Memory B cell (primary cell): ENCODE measurements at regions not wholly inside any gene's neighbourhood (a gene's known extent, or its start where the extent isn't known, plus 50 kb on each side); places are given as distances from the start of the nearest gene placed in this dataset.

Source experiments
- ATAC-seq: fragments of 150-1000 bp; cut with Tn5 transposase; 2 replicates; pipeline ENCODE4 v1.10.0; 2021; ENCODE audit warnings: low read depth, mild to moderate bottlenecking, moderate library complexity
- DNase-seq, 2 donors: peaks; one replicate each; pipeline ENCODE4 v3.0.0; 2022; ENCODE audit warnings: low spot score in 2 of 2
- H3K27ac Mint-ChIP-seq: one replicate; pipeline ENCODE4 v1.8.0; 2022; ENCODE audit warnings: mild to moderate bottlenecking, moderate library complexity, mixed read lengths
- H3K27me3 Mint-ChIP-seq: one replicate; pipeline ENCODE4 v1.8.0; 2022; ENCODE audit warnings: mixed read lengths
- H3K36me3 Mint-ChIP-seq: one replicate; pipeline ENCODE4 v1.8.0; 2022; ENCODE audit warnings: mild to moderate bottlenecking, mixed read lengths
- H3K4me1 Mint-ChIP-seq: one replicate; pipeline ENCODE4 v1.8.0; 2022; ENCODE audit warnings: mixed read lengths
- H3K4me3 Mint-ChIP-seq: one replicate; pipeline ENCODE4 v1.8.0; 2022; ENCODE audit warnings: mild to moderate bottlenecking, moderate library complexity, mixed read lengths
- H3K9me3 Mint-ChIP-seq: one replicate; pipeline ENCODE4 v1.8.0; 2022; ENCODE audit warnings: mixed read lengths

- Mint-ChIP-seq H3K9me3 (peaks cover 3% of the 10 kb centered on the region), H3K36me3 (peaks cover 1% of the 10 kb centered on the region), H3K4me1 (peaks cover 3% of the 10 kb centered on the region), H3K27ac (no peak overlapping the region), H3K27me3 (peaks cover 5% of the 10 kb centered on the region), H3K4me3 (no peak overlapping the region)
- ATAC-seq (no peak), DNase-seq (no peak)
Measured at GRCh38 chr18:51287818-51288508, 90.5 kb upstream of the MEX3C start.

- peaks cover 3% of the 10 kb centered on the region for H3K9me3 Mint-ChIP-seq
- no peak overlapping the region for H3K4me3 Mint-ChIP-seq
- ATAC-seq (no peak), DNase-seq (no peak)
- peaks cover 3% of the 10 kb centered on the region for H3K4me1 Mint-ChIP-seq
- H3K36me3 Mint-ChIP-seq: peaks cover 1% of the 10 kb centered on the region
- peaks cover 6% of the 10 kb centered on the region for H3K27me3 Mint-ChIP-seq
- H3K27ac Mint-ChIP-seq: no peak overlapping the region
Measured at GRCh38 chr18:51288582-51288981, 91.1 kb upstream of the MEX3C start.

GRCh38 chr18:51290860-51291259 is 93.4 kb upstream of the MEX3C start:
- Mint-ChIP-seq H3K36me3 (peaks cover 1% of the 10 kb centered on the region), H3K9me3 (peaks cover 3% of the 10 kb centered on the region), H3K4me3 (no peak overlapping the region), H3K27me3 (peaks cover 6% of the 10 kb centered on the region), H3K4me1 (peaks cover 3% of the 10 kb centered on the region), H3K27ac (no peak overlapping the region)
- ATAC-seq: no peak
- DNase-seq: no peak

DNA sequence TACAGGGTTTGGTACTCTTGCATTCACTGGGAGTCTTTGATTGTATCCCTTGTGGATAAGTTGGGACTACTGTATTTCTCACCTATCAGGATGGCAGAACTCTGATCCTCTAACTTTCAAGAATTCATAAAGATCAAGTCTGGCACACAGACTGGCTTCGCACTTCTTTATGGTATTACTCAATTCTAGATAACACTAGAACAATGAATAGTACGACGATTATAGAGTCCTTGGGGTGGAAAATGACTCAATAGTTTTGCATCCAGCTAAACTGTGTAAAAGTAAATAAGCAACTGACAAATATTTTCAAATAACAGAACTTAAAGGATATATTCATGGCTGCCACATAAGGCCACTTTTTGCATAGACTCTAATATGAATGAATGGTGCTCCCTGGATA is 103.4 kb upstream of the MEX3C start:
- H3K9me3 Mint-ChIP-seq: no peaks in the 10 kb centered on the region
- no peak for ATAC-seq
- H3K4me1 Mint-ChIP-seq: no peaks in the 10 kb centered on the region
- DNase-seq: no peak
- no peak overlapping the region for H3K27ac Mint-ChIP-seq
- H3K27me3 Mint-ChIP-seq: peaks cover 1% of the 10 kb centered on the region
- H3K36me3 Mint-ChIP-seq: no peaks in the 10 kb centered on the region
- H3K4me3 Mint-ChIP-seq: no peak overlapping the region

DNA sequence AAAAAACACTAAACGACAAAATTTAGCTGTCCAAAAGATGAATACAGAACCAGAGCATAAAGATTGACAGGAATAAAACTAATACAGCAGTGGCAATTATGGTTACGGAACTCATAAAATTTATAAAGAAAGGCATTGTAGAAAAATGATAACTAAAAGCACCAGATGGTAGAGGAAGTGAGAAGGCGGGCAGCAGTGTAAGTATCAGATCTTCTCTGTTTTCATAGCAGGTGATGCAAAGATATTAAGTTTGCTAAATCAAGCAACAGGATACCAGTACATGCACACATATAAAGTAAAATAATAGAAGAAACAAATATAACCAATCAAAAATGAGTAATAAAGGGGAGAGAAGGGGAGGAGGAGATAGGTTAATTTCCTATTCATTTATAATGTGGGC is 103.9 kb upstream of the MEX3C start:
- Mint-ChIP-seq H3K27me3 (peaks cover 1% of the 10 kb centered on the region), H3K36me3 (peaks cover 2% of the 10 kb centered on the region), H3K9me3 (peaks cover 1% of the 10 kb centered on the region), H3K27ac (no peak overlapping the region), H3K4me1 (no peaks in the 10 kb centered on the region), H3K4me3 (no peak overlapping the region)
- ATAC-seq (no peak), DNase-seq (no peak)

DNA sequence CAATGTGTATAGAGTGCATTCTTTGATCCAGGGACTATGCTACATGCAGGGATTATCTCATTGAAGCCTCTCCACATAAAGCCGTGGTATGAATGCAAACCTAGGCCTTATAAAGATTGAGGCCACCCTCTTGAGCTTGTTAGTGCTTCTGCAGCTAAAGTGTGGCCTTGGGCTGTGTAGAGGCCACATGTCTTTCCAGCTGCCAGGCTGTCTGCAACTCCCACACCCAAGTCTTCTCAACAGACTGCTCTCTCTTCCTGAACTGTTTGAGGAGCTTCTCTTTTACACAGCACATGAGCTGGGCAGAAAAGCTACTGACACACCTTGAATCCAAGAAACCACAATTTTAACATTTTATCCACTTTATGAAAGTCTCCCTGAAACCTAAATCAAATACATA is 119.2 kb upstream of the MEX3C start:
- no peak for ATAC-seq
- H3K36me3 Mint-ChIP-seq: peaks cover 2% of the 10 kb centered on the region
- H3K27ac Mint-ChIP-seq: no peak overlapping the region

GRCh38 chr18:51321696-51322095 is 124.2 kb upstream of the MEX3C start:
- ATAC-seq (no peak), DNase-seq (no peak)
- H3K4me1 Mint-ChIP-seq: no peaks in the 10 kb centered on the region

More for the DNA sequence above, 119.2 kb upstream of the MEX3C start:
- Mint-ChIP-seq H3K4me3 (no peak overlapping the region), H3K27me3 (peaks cover 6% of the 10 kb centered on the region), H3K9me3 (peaks cover 2% of the 10 kb centered on the region), H3K4me1 (no peaks in the 10 kb centered on the region)
- DNase-seq: no peak

GRCh38 chr18:51323961-51324360 is 126.5 kb upstream of the MEX3C start:
- no peak overlapping the region for H3K27ac Mint-ChIP-seq
- no peaks in the 10 kb centered on the region for H3K4me1 Mint-ChIP-seq
- H3K9me3 Mint-ChIP-seq: no peaks in the 10 kb centered on the region
- no peaks in the 10 kb centered on the region for H3K36me3 Mint-ChIP-seq
- peaks cover 2% of the 10 kb centered on the region for H3K27me3 Mint-ChIP-seq
- ATAC-seq (no peak), DNase-seq (no peak)
- no peak overlapping the region for H3K4me3 Mint-ChIP-seq

More at GRCh38 chr18:51321696-51322095, 124.2 kb upstream of the MEX3C start:
- Mint-ChIP-seq H3K4me3 (no peak overlapping the region), H3K36me3 (no peaks in the 10 kb centered on the region), H3K27me3 (peaks cover 4% of the 10 kb centered on the region), H3K9me3 (no peaks in the 10 kb centered on the region), H3K27ac (no peak overlapping the region)

DNA sequence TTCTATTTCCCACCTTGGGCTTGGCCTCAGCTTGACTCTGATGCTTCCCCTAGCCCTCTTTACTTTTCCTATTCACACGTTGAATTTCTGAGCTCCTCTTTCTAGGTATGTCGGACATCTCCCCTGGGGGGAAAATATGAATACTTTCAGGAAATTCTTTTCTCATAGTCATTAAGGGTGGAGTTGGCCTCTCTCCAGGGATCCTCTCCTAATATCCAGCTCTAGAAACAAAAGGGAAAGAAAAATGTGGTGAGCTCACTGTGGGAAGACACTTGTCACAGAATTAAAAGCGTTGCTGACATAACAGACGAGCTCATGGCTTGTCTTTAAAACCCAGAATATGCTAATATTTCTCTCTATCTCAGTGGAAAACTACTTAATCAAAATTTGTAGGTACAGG is 132.7 kb upstream of the MEX3C start:
- no peaks in the 10 kb centered on the region for H3K9me3 Mint-ChIP-seq
- no peak overlapping the region for H3K4me3 Mint-ChIP-seq
- H3K27ac Mint-ChIP-seq: no peak overlapping the region
- ATAC-seq: no peak
- H3K27me3 Mint-ChIP-seq: no peaks in the 10 kb centered on the region
- DNase-seq: no peak
- no peaks in the 10 kb centered on the region for H3K4me1 Mint-ChIP-seq
- H3K36me3 Mint-ChIP-seq: no peaks in the 10 kb centered on the region

- Mint-ChIP-seq H3K27me3 (no peaks in the 10 kb centered on the region), H3K27ac (no peak overlapping the region), H3K4me3 (no peak overlapping the region), H3K36me3 (no peaks in the 10 kb centered on the region), H3K4me1 (no peaks in the 10 kb centered on the region), H3K9me3 (no peaks in the 10 kb centered on the region)
- ATAC-seq (no peak), DNase-seq (no peak)
Measured at GRCh38 chr18:51330739-51331138, 133.3 kb upstream of the MEX3C start.

DNA sequence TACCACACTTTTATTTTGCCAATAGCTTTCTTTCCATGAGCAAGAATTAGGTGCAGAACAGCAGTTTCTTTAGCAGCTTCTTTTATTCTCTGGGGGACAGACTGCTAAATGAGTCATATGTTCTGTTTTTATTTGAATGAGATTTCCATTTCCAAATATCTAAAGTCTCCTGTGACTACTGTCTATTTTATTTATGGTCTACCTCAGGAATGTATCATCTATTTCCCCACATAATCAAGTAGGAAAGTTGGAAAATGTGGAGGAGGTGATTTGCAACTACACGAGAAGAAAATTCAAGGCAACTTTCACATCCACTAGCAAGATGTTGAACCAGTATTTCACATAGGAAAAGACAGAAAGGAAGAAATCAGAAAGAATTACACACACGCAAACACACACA is 139.9 kb upstream of the MEX3C start:
- ATAC-seq (no peak), DNase-seq (no peak)
- Mint-ChIP-seq H3K27ac (no peak overlapping the region), H3K36me3 (no peaks in the 10 kb centered on the region), H3K4me3 (no peak overlapping the region), H3K27me3 (peaks cover 4% of the 10 kb centered on the region), H3K9me3 (peaks cover 1% of the 10 kb centered on the region), H3K4me1 (no peaks in the 10 kb centered on the region)

GRCh38 chr18:51339856-51340255 is 142.4 kb upstream of the MEX3C start:
- H3K9me3 Mint-ChIP-seq: peaks cover 3% of the 10 kb centered on the region
- no peak for DNase-seq
- H3K27ac Mint-ChIP-seq: no peak overlapping the region
- H3K27me3 Mint-ChIP-seq: peaks cover 4% of the 10 kb centered on the region
- H3K36me3 Mint-ChIP-seq: no peaks in the 10 kb centered on the region
- no peak for ATAC-seq
- no peaks in the 10 kb centered on the region for H3K4me1 Mint-ChIP-seq
- no peak overlapping the region for H3K4me3 Mint-ChIP-seq

GRCh38 chr18:51340332-51340731 is 142.9 kb upstream of the MEX3C start:
- peaks cover 3% of the 10 kb centered on the region for H3K9me3 Mint-ChIP-seq
- DNase-seq: no peak
- H3K27me3 Mint-ChIP-seq: peaks cover 6% of the 10 kb centered on the region
- no peak overlapping the region for H3K4me3 Mint-ChIP-seq
- no peak overlapping the region for H3K27ac Mint-ChIP-seq
- ATAC-seq: no peak
- no peaks in the 10 kb centered on the region for H3K4me1 Mint-ChIP-seq
- no peaks in the 10 kb centered on the region for H3K36me3 Mint-ChIP-seq

DNA sequence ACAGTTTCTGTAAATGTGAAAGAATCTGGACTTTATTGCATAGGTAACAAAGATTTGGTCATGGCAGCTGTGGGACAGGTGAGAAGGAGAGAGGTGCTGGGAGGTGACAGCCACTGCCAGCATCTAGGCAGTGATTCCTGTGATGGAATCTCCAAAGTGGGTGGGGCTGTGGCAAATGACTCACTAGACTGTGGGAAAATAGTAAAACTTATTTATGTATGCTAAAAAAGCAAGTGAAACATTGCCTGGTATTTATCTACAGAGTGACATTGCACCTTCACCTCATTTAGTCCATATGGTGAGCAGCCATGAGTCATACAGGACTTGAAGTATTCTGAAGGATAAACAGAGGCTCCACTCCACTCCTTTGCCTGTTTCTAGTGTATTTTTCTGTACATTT is 145.3 kb upstream of the MEX3C start:
- DNase-seq: no peak

DNA sequence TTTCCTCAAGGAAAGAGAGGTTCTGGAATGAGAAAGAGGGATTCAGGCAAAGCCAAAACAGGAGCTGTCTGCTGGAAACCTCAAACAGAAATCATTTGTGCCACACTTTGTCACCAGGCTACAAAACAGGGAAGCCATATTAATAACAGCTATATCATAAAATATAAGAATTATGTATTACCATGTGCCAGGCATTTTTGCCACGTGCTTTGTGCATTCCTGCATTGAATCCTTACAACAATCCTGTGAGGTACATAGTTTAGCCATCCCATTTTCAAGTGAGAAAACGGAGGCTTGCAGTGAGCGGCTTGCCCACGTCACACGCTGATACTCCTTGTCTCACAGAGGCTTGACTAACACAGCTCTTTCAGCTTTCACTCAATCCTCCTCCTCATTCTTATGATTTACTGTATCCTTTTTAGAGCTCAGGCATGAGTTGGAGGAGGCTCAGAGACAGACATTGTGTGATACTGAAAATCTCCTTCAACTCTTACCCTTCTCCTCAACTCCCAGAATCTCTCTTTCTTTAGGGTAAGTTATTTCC is 148.4 kb upstream of the MEX3C start:
- Mint-ChIP-seq H3K36me3 (no peaks in the 10 kb centered on the region), H3K27ac (no peak overlapping the region)

More for the DNA sequence above, 145.3 kb upstream of the MEX3C start:
- ATAC-seq: no peak
- no peak overlapping the region for H3K4me3 Mint-ChIP-seq
- H3K4me1 Mint-ChIP-seq: no peaks in the 10 kb centered on the region
- H3K27ac Mint-ChIP-seq: no peak overlapping the region
- peaks cover 1% of the 10 kb centered on the region for H3K9me3 Mint-ChIP-seq
- no peaks in the 10 kb centered on the region for H3K36me3 Mint-ChIP-seq
- peaks cover 5% of the 10 kb centered on the region for H3K27me3 Mint-ChIP-seq

More for the DNA sequence above, 148.4 kb upstream of the MEX3C start:
- DNase-seq (no peak), ATAC-seq (no peak)
- no peak overlapping the region for H3K4me3 Mint-ChIP-seq
- peaks cover 1% of the 10 kb centered on the region for H3K9me3 Mint-ChIP-seq
- peaks cover 6% of the 10 kb centered on the region for H3K27me3 Mint-ChIP-seq
- no peaks in the 10 kb centered on the region for H3K4me1 Mint-ChIP-seq
